GM21447 (cell line): ENCODE measurements at regions not wholly inside any gene's neighbourhood (a gene's known extent, or its start where the extent isn't known, plus 50 kb on each side); places are given as distances from the start of the nearest gene placed in this dataset.

Experiments used
- ATAC-seq: cut with Tn5 transposase; IDR thresholded peaks from one replicate; pipeline ENCODE4 v1.9.1; 2021; ENCODE audit not compliant: unreplicated experiment

DNA sequence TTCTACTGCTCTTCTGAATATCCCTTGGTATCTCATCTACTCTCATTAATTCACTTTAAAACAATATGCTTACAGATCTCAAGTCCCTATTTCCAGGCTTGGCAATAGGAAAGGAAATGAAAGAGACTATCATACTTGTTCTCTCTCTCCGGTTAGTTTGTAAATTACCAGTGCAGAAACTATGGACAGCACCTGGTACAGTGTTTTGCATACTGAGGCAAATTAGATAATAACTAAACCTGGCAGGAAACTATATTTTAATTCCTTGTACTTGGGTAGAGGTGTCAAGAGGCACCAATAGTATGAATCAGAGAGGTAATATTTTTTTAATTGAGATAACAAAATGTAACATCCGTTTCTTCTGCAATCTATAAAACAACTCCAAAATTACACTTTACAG lies 97.7 kb upstream of the TMEM196 start:
- ATAC-seq, result no peak

GRCh38 chr7:19869979-19870378 lies 96.6 kb upstream of the TMEM196 start:
- ATAC-seq, result peak; percentile 56

- no peak for ATAC-seq
Measured at GRCh38 chr7:19853261-19853832, 79.9 kb upstream of the TMEM196 start.

DNA sequence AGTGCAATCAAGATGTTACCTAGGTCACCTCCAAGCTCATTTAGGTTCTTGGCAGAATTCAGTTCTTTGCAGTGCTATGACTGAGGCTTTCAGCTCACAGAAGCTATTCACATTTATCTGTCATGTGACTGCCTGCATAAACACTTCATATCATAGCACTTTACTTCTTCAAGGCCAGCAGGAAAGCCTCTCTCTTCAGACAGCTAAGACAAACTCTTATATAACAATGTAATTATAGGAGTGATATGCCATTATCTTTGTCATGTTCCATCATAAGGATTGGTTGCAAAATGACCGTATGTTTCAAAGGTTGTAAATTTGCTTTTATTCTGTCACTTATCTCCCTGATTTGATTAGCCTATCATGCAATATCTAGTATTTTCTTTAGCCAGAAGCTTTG lies 78.8 kb upstream of the TMEM196 start:
- ATAC-seq, result no peak

GRCh38 chr7:19851504-19851903 lies 78.1 kb upstream of the TMEM196 start:
- ATAC-seq, result no peak

DNA sequence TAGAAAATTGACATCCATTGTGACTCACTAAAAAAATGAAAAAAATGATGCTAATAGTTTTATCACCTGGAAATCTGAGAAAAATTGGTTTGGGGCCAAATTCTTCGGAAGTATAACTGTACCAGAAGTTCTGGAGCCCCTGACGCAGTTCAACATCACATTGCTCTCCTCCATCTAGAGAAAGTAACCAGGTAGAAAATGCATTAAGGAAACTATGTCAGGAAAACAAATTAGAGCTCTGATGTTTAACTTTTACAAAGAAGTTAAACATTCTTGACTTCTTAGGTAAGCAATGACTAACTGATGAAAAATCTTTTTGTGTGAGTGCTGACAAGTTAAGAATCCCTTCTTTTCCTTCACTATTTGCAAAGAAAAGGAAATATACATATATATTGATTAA lies 61.1 kb upstream of the TMEM196 start:
- no peak for ATAC-seq

DNA sequence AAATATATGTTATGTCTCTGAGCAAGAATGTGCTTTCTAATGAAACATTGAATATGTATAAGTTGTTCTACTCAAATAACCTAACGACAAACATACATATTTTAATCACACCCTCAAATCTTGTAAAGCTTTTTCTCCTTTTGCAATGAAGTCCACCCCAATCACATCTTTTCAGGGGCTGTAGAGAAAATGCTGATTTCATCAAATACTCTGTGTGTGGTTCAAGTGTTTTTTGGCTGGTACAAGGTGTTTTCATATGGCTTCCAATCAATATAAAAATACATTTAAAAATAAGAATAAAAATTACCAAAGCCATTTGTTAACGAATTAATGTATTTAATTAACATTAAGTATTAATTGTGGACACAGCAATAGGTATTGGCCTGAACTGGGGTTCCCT lies 57.2 kb upstream of the TMEM196 start:
- ATAC-seq, result no peak
